HepG2 (cell line): ENCODE measurements at regions not wholly inside any gene's neighbourhood (a gene's known extent, or its start where the extent isn't known, plus 50 kb on each side); places are given as distances from the start of the nearest gene placed in this dataset.

Experiments used
- ATF3 ChIP-seq: sonication (generic); formaldehyde crosslinking; IDR thresholded peaks from 2 replicates; pipeline ENCODE4 v1.4.0; 2020; ENCODE audit warnings: missing genetic modification reagents
- CTCF ChIP-seq: sonication (generic); formaldehyde crosslinking; IDR thresholded peaks from 2 replicates; pipeline ENCODE4 v1.5.0; 2020; ENCODE audit warnings: mild to moderate bottlenecking, missing genetic modification reagents, moderate library complexity
- EP300 ChIP-seq, 3 experiments: sonication (generic) in 1 of 3; formaldehyde crosslinking in 1 of 3; IDR thresholded peaks; 2 replicates each; pipeline versions ENCODE4 v1.5.1 to v1.6.1; 2011 to 2020; ENCODE audit warnings: low read depth in 2 of 3, low read length in 2 of 3, borderline replicate concordance in 1 of 3, improper control_type of control experiment in 1 of 3, mild to moderate bottlenecking in 1 of 3, missing genetic modification reagents in 1 of 3, moderate library complexity in 1 of 3
- POLR2A ChIP-seq, 2 experiments: IDR thresholded peaks; 2 replicates each; pipeline ENCODE4 v1.6.1; 2011; ENCODE audit warnings: low read depth in 2 of 2, low read length in 2 of 2, mild to moderate bottlenecking in 1 of 2, moderate library complexity in 1 of 2; ENCODE audit not compliant: insufficient read depth in 1 of 2
- ZNF292 ChIP-seq: sonication (generic); formaldehyde crosslinking; IDR thresholded peaks from 2 replicates; pipeline ENCODE4 v1.8.1; 2022; ENCODE audit warnings: mild to moderate bottlenecking, low read depth, missing genetic modification reagents, borderline replicate concordance

GRCh38 chr2:131417886-131418285 is 53.9 kb upstream of the RAB6D start:
- no peak for TF ChIP-seq EP300 (IDR thresholded peaks at IDR 0.05; ENCODE audit: low read depth in 2 of 2, low read length in 2 of 2)
- TF ChIP-seq EP300 (CRISPR knock-in tag; IDR thresholded peaks at IDR 0.05; ENCODE audit: borderline replicate concordance), result no peak
- no peak for TF ChIP-seq CTCF
- TF ChIP-seq POLR2A (IDR thresholded peaks at IDR 0.05; ENCODE audit: insufficient read depth in 1 of 2, low read depth in 2 of 2, low read length in 2 of 2), result no peak
- TF ChIP-seq ATF3, result no peak
- no peak for TF ChIP-seq ZNF292 (CRISPR knock-in tag)
